Natural killer cell (primary cell): ENCODE measurements at regions not wholly inside any gene's neighbourhood (a gene's known extent, or its start where the extent isn't known, plus 50 kb on each side); places are given as distances from the start of the nearest gene placed in this dataset.

ENCODE experiments used
- ATAC-seq, 3 donors: fragments of 150-1000 bp in 2 of 3; fragments of 200-7000 bp in 1 of 3; cut with Tn5 transposase; 1 replicate in 1 of 3; 2 replicates in 2 of 3; pipeline ENCODE4 v1.10.0; 2021; ENCODE audit warnings: mild to moderate bottlenecking in 2 of 3, moderate library complexity in 2 of 3
- DNase-seq, 2 donors: peaks; one replicate each; pipeline versions ENCODE4 v3.0.0 to v3.0.0-alpha.2; 2013 to 2021; ENCODE audit warnings: mixed read lengths in 1 of 2
- H3K27ac ChIP-seq: one replicate; pipeline ENCODE4 v1.5.1; 2013; ENCODE audit warnings: mild to moderate bottlenecking, low read length
- H3K27me3 ChIP-seq: one replicate; pipeline ENCODE4 v1.6.1; 2013; ENCODE audit warnings: low read length; ENCODE audit not compliant: control insufficient read depth, insufficient read depth
- H3K36me3 ChIP-seq: one replicate; pipeline ENCODE4 v1.6.1; 2013; ENCODE audit warnings: low read length; ENCODE audit not compliant: control insufficient read depth, insufficient read depth
- H3K4me1 ChIP-seq: one replicate; pipeline ENCODE4 v1.6.1; 2013; ENCODE audit warnings: low read length; ENCODE audit not compliant: control insufficient read depth, insufficient read depth
- H3K4me3 ChIP-seq: one replicate; pipeline ENCODE4 v1.5.1; 2013; ENCODE audit warnings: low read length
- H3K9me3 ChIP-seq: one replicate; pipeline ENCODE4 v1.6.1; 2013; ENCODE audit warnings: low read length; ENCODE audit not compliant: control insufficient read depth, insufficient read depth
- H3K27ac Mint-ChIP-seq, 2 donors: one replicate each; pipeline ENCODE4 v1.8.0; 2022; ENCODE audit warnings: mild to moderate bottlenecking in 2 of 2, mixed read lengths in 2 of 2, moderate library complexity in 1 of 2
- H3K27me3 Mint-ChIP-seq, 2 donors: one replicate each; pipeline ENCODE4 v1.8.0; 2022; ENCODE audit warnings: low read depth in 2 of 2, mixed read lengths in 2 of 2
- H3K36me3 Mint-ChIP-seq: one replicate; pipeline ENCODE4 v1.8.0; 2022; ENCODE audit warnings: mixed read lengths
- H3K4me1 Mint-ChIP-seq, 2 donors: one replicate each; pipeline ENCODE4 v1.8.0; 2022; ENCODE audit warnings: mixed read lengths in 2 of 2
- H3K4me3 Mint-ChIP-seq: one replicate; pipeline ENCODE4 v1.8.0; 2022; ENCODE audit warnings: mild to moderate bottlenecking, moderate library complexity, mixed read lengths
- H3K9me3 Mint-ChIP-seq, 2 donors: one replicate each; pipeline ENCODE4 v1.8.0; 2022; ENCODE audit warnings: mixed read lengths in 2 of 2
- WGBS: methylation state at CpG from one replicate; pipeline ENCODE4 v1.1.7; 2013; ENCODE audit warnings: missing lambda C conversion rate; ENCODE audit not compliant: insufficient coverage; 5-methylcytosine and 5-hydroxymethylcytosine counted together
- intact Hi-C: fragments of 100-400 bp; cut with micrococcal nuclease; formaldehyde crosslinking; loops from one replicate; pipeline ENCODE4 v1.14.2; 2022
- TF ChIP-seq, protein P1 (sequence below): fragments of 200-600 bp; IDR thresholded peaks from one replicate; pipeline ENCODE4 v1.8.0; 2022; ENCODE audit warnings: antibody characterized with exemption

DNA sequence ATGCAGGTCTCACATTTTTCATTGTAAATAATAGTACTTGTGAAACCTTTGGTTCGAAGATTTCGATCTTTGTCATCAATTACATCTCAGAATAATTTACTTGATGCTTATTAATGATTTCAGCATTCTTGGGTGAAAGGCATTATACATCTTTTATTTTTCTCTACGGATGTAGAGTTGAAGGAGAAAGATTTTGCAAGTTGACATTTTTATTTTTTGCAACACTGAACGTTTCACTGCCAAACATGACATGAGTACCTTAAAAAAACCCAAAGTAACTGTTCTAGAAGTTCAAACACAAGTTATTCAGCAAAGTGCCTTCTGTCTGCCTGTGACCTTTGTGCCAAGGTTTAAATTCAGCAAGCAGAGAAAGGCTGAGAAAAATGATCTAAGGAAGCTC, 97.3 kb upstream of the SGK1 start:
- Histone ChIP-seq H3K27me3 (no peaks in the 10 kb centered on the region), H3K36me3 (no peaks in the 10 kb centered on the region), H3K9me3 (peaks cover 3% of the 10 kb centered on the region), H3K4me1 (no peaks in the 10 kb centered on the region), H3K27ac (no peak overlapping the region), H3K4me3 (no peak overlapping the region)
- TF ChIP-seq, protein P1, sequence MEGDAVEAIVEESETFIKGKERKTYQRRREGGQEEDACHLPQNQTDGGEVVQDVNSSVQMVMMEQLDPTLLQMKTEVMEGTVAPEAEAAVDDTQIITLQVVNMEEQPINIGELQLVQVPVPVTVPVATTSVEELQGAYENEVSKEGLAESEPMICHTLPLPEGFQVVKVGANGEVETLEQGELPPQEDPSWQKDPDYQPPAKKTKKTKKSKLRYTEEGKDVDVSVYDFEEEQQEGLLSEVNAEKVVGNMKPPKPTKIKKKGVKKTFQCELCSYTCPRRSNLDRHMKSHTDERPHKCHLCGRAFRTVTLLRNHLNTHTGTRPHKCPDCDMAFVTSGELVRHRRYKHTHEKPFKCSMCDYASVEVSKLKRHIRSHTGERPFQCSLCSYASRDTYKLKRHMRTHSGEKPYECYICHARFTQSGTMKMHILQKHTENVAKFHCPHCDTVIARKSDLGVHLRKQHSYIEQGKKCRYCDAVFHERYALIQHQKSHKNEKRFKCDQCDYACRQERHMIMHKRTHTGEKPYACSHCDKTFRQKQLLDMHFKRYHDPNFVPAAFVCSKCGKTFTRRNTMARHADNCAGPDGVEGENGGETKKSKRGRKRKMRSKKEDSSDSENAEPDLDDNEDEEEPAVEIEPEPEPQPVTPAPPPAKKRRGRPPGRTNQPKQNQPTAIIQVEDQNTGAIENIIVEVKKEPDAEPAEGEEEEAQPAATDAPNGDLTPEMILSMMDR = no peak
- Mint-ChIP-seq H3K4me1 (no peaks in the 10 kb centered on the region), H3K9me3 (no peaks in the 10 kb centered on the region), H3K27me3 (peaks cover 6 to 23% of the 10 kb centered on the region in 2 donors), H3K27ac (no peak overlapping the region), H3K4me3 (no peak overlapping the region), H3K36me3 (no peaks in the 10 kb centered on the region)
- WGBS = 38% methylated on average over 1 of the region's 4 CpGs
- no peak for DNase-seq
- intact Hi-C loops = no loop called here
- no peak for ATAC-seq

DNA sequence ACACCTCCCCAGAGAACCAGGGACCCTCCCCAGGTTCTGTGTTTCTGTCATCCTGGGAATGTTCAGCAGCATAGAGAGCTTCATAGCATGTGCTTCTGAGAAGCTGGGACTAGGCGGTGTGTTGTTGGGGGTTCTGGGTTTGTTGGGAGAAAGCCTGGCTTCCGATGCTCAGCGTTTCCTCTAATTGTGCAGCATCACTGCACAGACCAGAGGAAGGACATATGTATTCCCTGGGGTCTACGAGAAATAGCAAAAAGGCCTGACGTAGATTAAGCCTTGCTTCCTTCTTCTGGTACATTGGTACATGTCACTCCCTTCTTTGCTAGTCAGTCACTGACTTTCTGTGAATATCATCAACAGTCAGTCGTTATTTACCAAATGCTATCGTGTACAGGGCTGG, 96.9 kb upstream of the SGK1 start:
- no peak for DNase-seq
- no peak overlapping the region for H3K27ac ChIP-seq
- Mint-ChIP-seq H3K4me1 (no peaks in the 10 kb centered on the region), H3K27me3 (peaks cover 6 to 25% of the 10 kb centered on the region in 2 donors), H3K9me3 (no peaks in the 10 kb centered on the region), H3K4me3 (no peak overlapping the region), H3K36me3 (no peaks in the 10 kb centered on the region), H3K27ac (no peak overlapping the region)
- H3K4me1 ChIP-seq = no peaks in the 10 kb centered on the region
- intact Hi-C loops = no loop called here
- ATAC-seq = no peak
- H3K27me3 ChIP-seq = no peaks in the 10 kb centered on the region
- peaks cover 3% of the 10 kb centered on the region for H3K9me3 ChIP-seq
- 72% methylated on average over 7 of the region's 7 CpGs for WGBS
- H3K36me3 ChIP-seq = no peaks in the 10 kb centered on the region
- no peak overlapping the region for H3K4me3 ChIP-seq
- TF ChIP-seq, protein P1 = no peak

DNA sequence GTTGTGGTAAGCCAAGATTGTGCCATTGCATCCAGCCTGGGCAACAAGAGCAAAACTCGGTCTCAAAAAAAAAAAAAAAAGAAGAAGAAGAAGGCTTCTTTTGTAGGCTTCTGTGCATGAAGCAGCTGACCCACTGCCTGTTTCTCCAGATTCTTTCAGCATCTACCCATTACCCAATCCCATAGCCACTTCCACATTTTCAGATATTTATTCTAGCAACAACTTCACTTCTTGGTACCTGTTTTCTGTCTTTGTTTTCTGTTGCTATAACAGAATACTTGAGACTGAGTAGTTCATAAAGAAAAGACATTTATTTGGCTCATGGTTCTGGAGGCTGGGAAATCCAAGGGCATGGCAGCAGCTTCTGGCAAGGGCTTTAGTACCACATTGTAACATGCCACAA, 95.3 kb upstream of the SGK1 start:
- TF ChIP-seq, protein P1 = no peak
- peaks cover 3% of the 10 kb centered on the region for H3K9me3 ChIP-seq
- H3K27ac ChIP-seq = peak overlapping the region; percentile 30
- Mint-ChIP-seq H3K4me3 (no peak overlapping the region), H3K9me3 (no peaks in the 10 kb centered on the region), H3K27me3 (peaks cover 6 to 25% of the 10 kb centered on the region in 2 donors), H3K27ac (no peak overlapping the region), H3K36me3 (no peaks in the 10 kb centered on the region), H3K4me1 (no peaks in the 10 kb centered on the region)
- no peak overlapping the region for H3K4me3 ChIP-seq
- ATAC-seq = no peak
- WGBS = 88% methylated on average over 1 of the region's 1 CpG
- no peaks in the 10 kb centered on the region for H3K27me3 ChIP-seq
- H3K4me1 ChIP-seq = no peaks in the 10 kb centered on the region
- DNase-seq = no peak
- no peaks in the 10 kb centered on the region for H3K36me3 ChIP-seq
- intact Hi-C loops = no loop called here

DNA sequence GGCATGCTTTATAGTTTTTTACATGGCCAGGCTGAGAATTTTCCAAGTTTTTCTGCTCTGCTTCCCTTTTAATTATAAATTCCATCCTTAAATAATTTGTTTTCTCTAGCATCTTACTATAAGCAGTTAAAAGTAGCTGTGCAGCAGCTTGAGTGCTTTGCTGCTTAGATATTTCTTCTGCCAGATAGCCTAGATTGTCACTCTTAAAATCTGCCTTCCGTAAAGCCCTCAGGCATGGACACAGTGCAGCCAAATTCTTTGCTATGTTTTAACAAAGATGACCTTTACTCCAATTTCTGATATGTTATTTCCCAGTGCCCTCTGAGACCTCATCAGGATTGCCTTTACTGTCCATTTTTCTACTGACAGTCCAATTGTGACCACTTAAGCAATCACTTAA, 92.6 kb upstream of the SGK1 start:
- Histone ChIP-seq H3K36me3 (no peaks in the 10 kb centered on the region), H3K4me3 (no peak overlapping the region), H3K27me3 (no peaks in the 10 kb centered on the region), H3K4me1 (no peaks in the 10 kb centered on the region), H3K9me3 (peaks cover 3% of the 10 kb centered on the region), H3K27ac (no peak overlapping the region)
- intact Hi-C loops = no loop called here
- no peaks in the 10 kb centered on the region for H3K36me3 Mint-ChIP-seq
- peaks cover 6 to 21% of the 10 kb centered on the region in 2 donors for H3K27me3 Mint-ChIP-seq
- WGBS = 100% methylated on average over 1 of the region's 1 CpG
- no peaks in the 10 kb centered on the region for H3K4me1 Mint-ChIP-seq
- H3K27ac Mint-ChIP-seq = no peak overlapping the region
- no peak for DNase-seq
- no peak overlapping the region for H3K4me3 Mint-ChIP-seq
- TF ChIP-seq, protein P1 = no peak
- H3K9me3 Mint-ChIP-seq = no peaks in the 10 kb centered on the region
- no peak for ATAC-seq
